K562 (cell line): ENCODE measurements at regions not wholly inside any gene's neighbourhood (a gene's known extent, or its start where the extent isn't known, plus 50 kb on each side); places are given as distances from the start of the nearest gene placed in this dataset.

Experiments used
- ATAC-seq: fragments of 200-7000 bp; cut with Tn5 transposase; 3 replicates; pipeline ENCODE4 v1.9.1; 2020; ENCODE audit warnings: moderate library complexity
- BruUV-seq: library from RNA; stranded (reverse); fragments of 400-500 nt; replicated peaks from 2 replicates; lab custom pipeline; 2021; lab: Mats Ljungman, UMichigan
- CTCF ChIA-PET: fragments of 300-600 bp; formaldehyde crosslinking; extraction: SDS; loops from one replicate; lab custom pipeline; 2021; ENCODE audit warnings: low intra/inter-chr PET ratio; lab: Yijun Ruan, JAX
- POLR2A ChIA-PET: fragments of 300-600, 350-650 bp; sonication (Branson Sonifier 250); formaldehyde crosslinking; extraction: SDS; loops from one replicate; lab custom pipeline; 2021; ENCODE audit warnings: antibody characterized with exemption, inconsistent platforms; lab: Yijun Ruan, JAX
- DNase-seq, 4 experiments: peaks; one replicate each; pipeline versions ENCODE4 v3.0.0 to v3.0.0-alpha.2; 2011 to 2018; ENCODE audit warnings: low spot score in 3 of 4, mixed read lengths in 3 of 4; ENCODE audit errors: extremely low read depth in 1 of 4
- FAIRE-seq: peaks from 2 replicates; lab custom pipeline; 2011; peaks lifted over from hg19 to GRCh38; lab: Jason Lieb, UNC
- H2AFZ ChIP-seq: 2 replicates; pipeline ENCODE4 v1.6.0; 2011; ENCODE audit warnings: low read depth, low read length, control low read depth, inconsistent platforms
- H3K27ac ChIP-seq: fragments of 200-600 bp; 3 replicates; pipeline ENCODE4 v1.8.0; 2011; ENCODE audit warnings: low read depth, mild to moderate bottlenecking, control low read depth, inconsistent platforms, low read length, moderate library complexity, mixed read lengths; ENCODE audit errors: extremely low read depth
- H3K27me3 ChIP-seq, 2 experiments: fragments of 300-600 bp in 1 of 2; 2 replicates in 1 of 2; 3 replicates in 1 of 2; pipeline versions ENCODE4 v1.6.0 to v1.8.0; 2011; ENCODE audit warnings: inconsistent platforms in 2 of 2, low read length in 2 of 2, mild to moderate bottlenecking in 1 of 2, mixed read lengths in 1 of 2, moderate library complexity in 1 of 2; ENCODE audit not compliant: control insufficient read depth in 2 of 2, insufficient read depth in 2 of 2
- H3K36me3 ChIP-seq: fragments of 300-600 bp; 3 replicates; pipeline ENCODE4 v1.8.0; 2011; ENCODE audit warnings: mild to moderate bottlenecking, low read length, inconsistent platforms; ENCODE audit not compliant: control insufficient read depth, insufficient read depth
- H3K4me1 ChIP-seq, 2 experiments: fragments of 200-600 bp in 1 of 2; replicated peaks in 1 of 2; 2 replicates in 1 of 2; 3 replicates in 1 of 2; pipeline versions ENCODE4 v1.5.1 to v1.8.0; 2011; ENCODE audit warnings: inconsistent platforms in 2 of 2, low read length in 2 of 2, mild to moderate bottlenecking in 1 of 2, mixed read lengths in 1 of 2, moderate library complexity in 1 of 2; ENCODE audit not compliant: control insufficient read depth in 2 of 2, insufficient read depth in 2 of 2
- H3K4me2 ChIP-seq: 2 replicates; pipeline ENCODE4 v1.6.1; 2011; ENCODE audit warnings: low read length, control low read depth, inconsistent platforms, mixed read lengths; ENCODE audit not compliant: insufficient read depth
- H3K4me3 ChIP-seq: fragments of 200-600 bp; sonication (generic), shearing (Covaris generic); 2 replicates; pipeline ENCODE4 v1.5.1; 2016; ENCODE audit warnings: control low read depth, inconsistent platforms
- H3K79me2 ChIP-seq: fragments of 200-600 bp; 3 replicates; pipeline ENCODE4 v1.8.0; 2011; ENCODE audit warnings: low read length, inconsistent platforms; ENCODE audit not compliant: control insufficient read depth, insufficient read depth
- H3K9ac ChIP-seq, 2 experiments: 2 replicates each; pipeline versions ENCODE4 v1.6.0 to v1.6.1; 2011; ENCODE audit warnings: low read depth in 2 of 2, low read length in 2 of 2, control low read depth in 1 of 2, inconsistent platforms in 1 of 2, mild to moderate bottlenecking in 1 of 2, mixed read lengths in 1 of 2; ENCODE audit not compliant: insufficient read depth in 1 of 2
- H3K9me1 ChIP-seq: one replicate; pipeline ENCODE4 v1.6.0; 2011; ENCODE audit warnings: inconsistent platforms, mild to moderate bottlenecking, low read length, moderate library complexity; ENCODE audit not compliant: control insufficient read depth, insufficient read depth
- H3K9me3 ChIP-seq: replicated peaks from 2 replicates; pipeline ENCODE4 v1.5.1; 2011; ENCODE audit warnings: low read depth, low read length, inconsistent platforms; ENCODE audit not compliant: control insufficient read depth, insufficient read depth
- H4K20me1 ChIP-seq: replicated peaks from 2 replicates; pipeline ENCODE4 v1.6.1; 2011; ENCODE audit warnings: low read length, inconsistent platforms, mixed read lengths; ENCODE audit not compliant: control insufficient read depth, insufficient read depth
- DPF2 ChIP-seq: fragments of 450-650 bp; IDR thresholded peaks from 2 replicates; pipeline ENCODE4 v1.6.1; 2016
- ELF4 ChIP-seq: fragments of 450-650 bp; formaldehyde crosslinking; IDR thresholded peaks from 2 replicates; pipeline ENCODE4 v1.4.0; 2022; ENCODE audit warnings: missing genetic modification characterization
- FOS ChIP-seq: IDR thresholded peaks from 3 replicates; pipeline ENCODE4 v1.6.1; 2011; ENCODE audit not compliant: insufficient read length; ENCODE audit errors: extremely low read depth
- FOXK1 ChIP-seq: sonication (generic); formaldehyde crosslinking; IDR thresholded peaks from 2 replicates; pipeline ENCODE4 v1.8.0; 2022; ENCODE audit warnings: missing genetic modification reagents, mild to moderate bottlenecking, borderline replicate concordance
- NCOA2 ChIP-seq, 2 experiments: fragments of 450-650 bp; IDR thresholded peaks; 2 replicates each; pipeline ENCODE4 v1.6.1; 2018; ENCODE audit warnings: mild to moderate bottlenecking in 2 of 2, moderate library complexity in 1 of 2; ENCODE audit not compliant: partially characterized antibody in 2 of 2
- POLR2AphosphoS5 ChIP-seq: IDR thresholded peaks from 2 replicates; pipeline ENCODE4 v1.6.1; 2011; ENCODE audit warnings: mild to moderate bottlenecking, low read depth, low read length, moderate library complexity; ENCODE audit not compliant: control insufficient read depth, insufficient read depth
- RNF219 ChIP-seq: fragments of 250-450 bp; sonication (Bioruptor Pico); IDR thresholded peaks from 2 replicates; pipeline ENCODE4 v1.5.0; 2022; ENCODE audit warnings: mild to moderate bottlenecking
- SMAD1 ChIP-seq: fragments of 150-350 bp; IDR thresholded peaks from 2 replicates; pipeline ENCODE4 v1.6.1; 2014; ENCODE audit warnings: low read length, low read depth; ENCODE audit not compliant: partially characterized antibody
- TFAM ChIP-seq: fragments of 250-450 bp; sonication (Bioruptor Pico); conservative IDR thresholded peaks from 2 replicates; pipeline ENCODE4 v1.5.0; 2021; ENCODE audit warnings: mild to moderate bottlenecking, moderate library complexity
- ZBTB49 ChIP-seq: sonication (generic); formaldehyde crosslinking; IDR thresholded peaks from 2 replicates; pipeline ENCODE4 v1.8.0; 2022; ENCODE audit warnings: missing genetic modification reagents, mild to moderate bottlenecking, borderline replicate concordance
- ZBTB5 ChIP-seq: fragments of 450-650 bp; IDR thresholded peaks from 2 replicates; pipeline ENCODE4 v1.6.1; 2017; ENCODE audit warnings: antibody characterized with exemption
- ZNF146 ChIP-seq: IDR thresholded peaks from one replicate; pipeline ENCODE4 v1.6.1; 2018; ENCODE audit warnings: missing compliant biosample characterization; ENCODE audit not compliant: unreplicated experiment
- ZNF253 ChIP-seq: fragments of 250-450 bp; sonication (Bioruptor Pico); conservative IDR thresholded peaks from 2 replicates; pipeline ENCODE4 v1.6.1; 2021; ENCODE audit warnings: mild to moderate bottlenecking
- ZNF354B ChIP-seq: fragments of 250-450 bp; sonication (Bioruptor Pico); IDR thresholded peaks from 2 replicates; pipeline ENCODE4 v1.4.0; 2020
- ZNF695 ChIP-seq: fragments of 450-650 bp; formaldehyde crosslinking; IDR thresholded peaks from 2 replicates; pipeline ENCODE4 v1.4.0; 2020; ENCODE audit warnings: mild to moderate bottlenecking, moderate library complexity
- WGBS: fragments of 100-300 bp; shearing (Covaris generic); methylation state at CpG from one replicate; pipeline ENCODE4 v1.1.6; 2016; ENCODE audit warnings: low coverage, mixed read lengths; ENCODE audit not compliant: insufficient coverage; ENCODE audit errors: missing lambda C conversion rate; 5-methylcytosine and 5-hydroxymethylcytosine counted together
- in situ Hi-C: fragments of 300-500 bp; cut with MboI; formaldehyde crosslinking; loops from 4 replicates; pipeline ENCODE4 v1.15.0; 2018; ENCODE audit warnings: inconsistent platforms, mixed read lengths
- intact Hi-C: fragments of 100-400 bp; cut with micrococcal nuclease; formaldehyde crosslinking; loops from 2 replicates; pipeline ENCODE4 v1.14.2; 2022

- Histone ChIP-seq H3K9ac (no peak overlapping the region), H3K79me2 (no peaks in the 10 kb centered on the region), H3K9me1 (no peaks in the 10 kb centered on the region), H3K9me3 (no peaks in the 10 kb centered on the region), H3K27ac (no peak overlapping the region), H2AFZ (no peak overlapping the region), H3K36me3 (no peaks in the 10 kb centered on the region), H3K4me2 (no peak overlapping the region), H3K4me1 (no peaks in the 10 kb centered on the region), H3K27me3 (no peaks in the 10 kb centered on the region), H4K20me1 (no peaks in the 10 kb centered on the region), H3K4me3 (no peak overlapping the region)
- ChIA-PET POLR2A (no interaction called here), CTCF (no interaction called here)
- in situ Hi-C loops (no loop called here), intact Hi-C loops (no loop called here)
- no peak for DNase-seq
- no TSS peak for BruUV-seq
- 0% methylated on average over 8 of the region's 8 CpGs for WGBS
- no peak for TF ChIP-seq ZNF354B (CRISPR knock-in tag)
- no peak for TF ChIP-seq POLR2AphosphoS5
- TF ChIP-seq ZNF146 (CRISPR knock-in tag): no peak
- TF ChIP-seq TFAM: no peak
- no peak for TF ChIP-seq RNF219 (CRISPR knock-in tag)
- no peak for TF ChIP-seq FOXK1 (CRISPR knock-in tag)
- no peak for TF ChIP-seq DPF2
- TF ChIP-seq ZNF695 (CRISPR knock-in tag): no peak
- TF ChIP-seq SMAD1: no peak
- TF ChIP-seq ZBTB5: no peak
- TF ChIP-seq ZBTB49: no peak
- no peak for TF ChIP-seq FOS
- no peak for TF ChIP-seq ELF4 (CRISPR knock-in tag)
- TF ChIP-seq ZNF253 (CRISPR knock-in tag): no peak
- no peak for TF ChIP-seq NCOA2 (IDR thresholded peaks at IDR 0.05; ENCODE audit: partially characterized antibody in 2 of 2)
- ATAC-seq: no peak
- FAIRE-seq: no peak
Observed at GRCh38 chr6:113672491-113673149, 184.5 kb upstream of the MARCKS start.
